HG02885 (cell line): ENCODE measurements at regions not wholly inside any gene's neighbourhood (a gene's known extent, or its start where the extent isn't known, plus 50 kb on each side); places are given as distances from the start of the nearest gene placed in this dataset.
"Not testable (repeated sequence)": the region's sequence is repeated elsewhere in the genome, so short reads cannot be mapped to it uniquely, and the experiment has no call there.

ENCODE experiments used
- ATAC-seq: cut with Tn5 transposase; IDR thresholded peaks from one replicate; pipeline ENCODE4 v1.9.1; 2021; ENCODE audit warnings: mild to moderate bottlenecking; ENCODE audit not compliant: unreplicated experiment, poor library complexity

DNA sequence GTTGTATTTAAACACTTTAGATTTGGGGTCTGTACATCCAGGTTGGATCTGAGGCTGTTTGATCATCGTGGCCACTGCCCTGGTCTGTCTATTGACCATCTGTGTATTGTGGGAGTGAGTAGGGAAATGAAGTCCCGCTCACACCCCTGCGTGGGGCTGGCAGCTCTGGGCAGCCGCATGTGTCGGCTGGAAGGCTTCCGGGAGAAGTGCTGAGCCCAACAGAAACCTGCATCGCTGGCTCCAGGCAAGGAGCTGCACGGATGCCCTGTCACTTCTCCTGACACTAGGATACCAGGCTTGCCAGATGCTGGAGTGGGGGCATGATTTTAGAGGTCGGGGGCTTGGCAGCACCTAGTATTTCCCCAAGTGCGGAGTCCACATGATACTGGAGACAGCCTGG lies 93.6 kb downstream of the PHETA1 start:
- ATAC-seq: no peak

DNA sequence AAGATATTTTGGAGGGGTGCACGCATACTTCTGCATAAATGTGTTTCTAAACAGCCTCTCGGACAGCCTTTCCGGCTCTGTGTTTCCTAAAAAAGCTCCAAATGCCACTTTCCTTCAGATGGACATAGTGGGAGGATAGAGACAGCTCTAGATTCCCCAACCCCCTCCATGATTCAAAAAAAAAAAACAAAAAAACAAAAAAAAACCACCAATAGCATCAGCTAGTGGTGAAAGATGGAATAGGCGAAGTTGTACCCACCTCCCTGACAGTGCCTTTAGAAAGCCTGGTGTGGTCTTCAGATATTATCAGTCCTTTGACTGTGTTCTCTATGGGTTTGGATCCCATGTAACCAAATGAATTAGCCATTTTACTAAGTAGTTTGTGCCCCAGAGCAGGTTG lies 94.1 kb downstream of the PHETA1 start:
- no peak for ATAC-seq

DNA sequence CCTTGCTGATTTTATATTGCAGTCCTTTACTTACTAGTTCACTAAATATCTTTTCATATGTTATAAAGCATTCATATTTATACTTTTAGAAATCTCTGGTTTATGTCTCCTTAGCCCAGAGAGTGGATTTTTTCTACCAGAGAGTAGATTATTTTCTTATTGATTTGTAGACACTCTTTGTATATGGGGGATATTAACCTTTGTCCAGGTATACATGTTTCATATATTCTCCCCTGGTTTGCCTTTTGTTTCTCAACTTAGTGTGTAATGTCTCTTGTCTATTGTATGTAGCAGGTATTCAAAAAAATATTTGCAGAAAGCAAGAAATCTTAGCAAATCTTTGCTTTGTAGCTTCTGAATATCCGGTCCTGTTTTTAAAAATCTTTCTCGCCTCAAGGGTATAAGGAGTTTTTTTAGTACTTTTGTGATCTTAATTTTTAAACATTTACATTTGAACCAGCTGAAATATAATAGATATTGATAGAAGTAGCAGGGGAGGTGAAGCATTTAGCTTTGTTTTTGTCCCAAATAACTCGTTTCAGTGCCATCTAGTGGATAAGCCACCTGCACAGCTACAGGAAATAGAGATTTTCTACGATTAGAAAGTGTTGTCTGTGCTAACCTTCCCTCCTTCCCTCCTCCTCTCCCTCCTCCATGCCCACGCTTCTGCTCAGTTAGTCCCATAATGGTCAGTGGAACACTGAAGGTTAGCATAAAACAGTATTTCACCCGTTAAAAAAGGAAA lies 97.0 kb downstream of the PHETA1 start:
- ATAC-seq: no peak

DNA sequence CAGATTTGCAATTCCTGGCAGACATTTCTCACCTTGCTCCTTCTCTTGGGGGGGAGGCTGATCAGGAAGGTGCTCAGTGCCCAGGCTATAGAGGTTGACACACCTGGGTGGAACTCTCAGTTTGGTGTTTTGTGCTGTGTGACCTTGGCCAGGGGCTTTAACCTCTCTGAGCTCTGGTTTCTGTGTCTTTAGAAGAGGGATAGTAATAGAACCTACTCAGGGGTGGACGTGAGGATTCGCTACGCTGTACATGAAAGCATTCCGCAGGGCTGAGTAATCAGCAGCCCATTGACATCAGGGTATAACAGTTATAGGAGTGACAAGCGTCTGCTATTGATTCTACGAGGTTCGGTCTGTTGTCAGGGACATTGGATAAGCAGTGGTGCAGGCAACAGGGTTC lies 98.1 kb downstream of the PHETA1 start:
- ATAC-seq: no peak

DNA sequence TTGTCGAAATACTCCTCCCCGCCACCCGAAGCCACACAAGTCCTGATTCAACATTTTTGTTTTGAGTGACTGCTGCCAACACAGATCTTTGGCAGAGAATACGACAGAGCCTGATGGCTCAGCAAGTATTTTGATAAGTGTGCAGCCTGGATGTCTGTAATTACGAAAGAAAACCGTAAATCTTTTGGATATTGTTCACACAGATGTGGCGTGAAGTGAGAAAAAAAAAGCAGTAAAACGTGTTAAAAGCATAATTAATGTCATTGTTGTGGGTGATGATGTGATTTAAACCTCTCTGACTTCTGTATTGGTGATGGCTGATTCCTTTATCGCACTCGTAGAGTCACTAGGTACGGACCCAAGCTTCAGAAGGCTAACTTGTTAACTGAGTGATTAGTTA lies 98.7 kb downstream of the PHETA1 start:
- no peak for ATAC-seq

DNA sequence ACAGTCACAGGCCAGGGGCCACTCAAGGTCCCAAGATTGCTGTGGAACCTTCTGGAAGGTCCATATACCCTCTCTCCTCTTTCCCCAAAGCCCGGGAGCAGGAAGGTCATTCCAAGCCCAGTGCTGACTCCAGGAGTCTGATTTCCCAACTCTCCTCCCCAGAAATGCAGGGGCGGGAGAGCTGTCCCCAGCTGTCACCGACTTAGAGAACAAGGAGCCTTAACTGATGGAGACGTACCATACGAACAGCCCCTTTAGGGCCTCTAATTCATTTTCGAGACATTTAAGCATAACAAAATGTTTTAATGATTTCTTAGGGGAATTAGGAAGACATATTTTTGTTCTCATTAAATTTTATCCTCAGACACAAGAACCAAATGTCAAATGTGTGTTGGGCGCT lies 99.2 kb downstream of the PHETA1 start:
- ATAC-seq: no peak

DNA sequence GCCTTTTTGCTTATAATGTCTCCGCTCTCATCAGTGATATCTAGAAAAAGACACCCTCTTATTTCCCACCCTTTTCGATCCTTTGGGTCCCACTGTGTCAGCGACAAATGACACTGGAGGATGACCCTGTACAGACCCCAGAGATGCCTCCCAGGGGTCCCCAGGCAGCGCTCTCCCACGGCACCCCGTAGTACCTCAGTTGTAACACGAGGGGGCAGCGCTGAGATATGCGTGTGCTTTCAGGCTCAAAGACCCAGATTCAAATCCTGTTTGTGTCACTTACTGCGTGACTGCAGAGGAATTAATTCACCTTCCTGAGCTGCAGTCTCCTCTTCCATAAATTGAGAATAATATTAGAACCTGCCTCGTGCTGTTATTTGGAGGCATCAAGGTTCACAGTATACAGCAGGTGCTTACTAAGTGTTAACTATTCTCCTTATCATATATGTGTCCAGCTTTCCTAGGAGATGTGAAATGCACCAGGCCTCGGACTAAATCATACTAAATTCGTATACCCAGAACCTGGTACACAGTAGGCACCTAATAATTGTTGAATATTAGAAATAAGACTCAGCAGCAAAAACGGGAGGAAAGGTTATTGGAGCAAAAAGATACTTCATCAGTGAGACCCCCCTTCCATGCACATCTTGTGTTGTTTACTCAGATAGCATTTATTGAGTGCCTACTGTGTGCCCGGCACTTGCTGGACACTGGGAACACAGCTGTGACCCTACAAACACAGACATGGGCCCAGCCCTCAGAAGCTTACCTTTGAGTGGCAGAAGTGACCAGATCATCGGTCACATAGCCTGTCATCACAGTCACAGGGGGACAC lies 99.9 kb downstream of the PHETA1 start:
- no peak for ATAC-seq

DNA sequence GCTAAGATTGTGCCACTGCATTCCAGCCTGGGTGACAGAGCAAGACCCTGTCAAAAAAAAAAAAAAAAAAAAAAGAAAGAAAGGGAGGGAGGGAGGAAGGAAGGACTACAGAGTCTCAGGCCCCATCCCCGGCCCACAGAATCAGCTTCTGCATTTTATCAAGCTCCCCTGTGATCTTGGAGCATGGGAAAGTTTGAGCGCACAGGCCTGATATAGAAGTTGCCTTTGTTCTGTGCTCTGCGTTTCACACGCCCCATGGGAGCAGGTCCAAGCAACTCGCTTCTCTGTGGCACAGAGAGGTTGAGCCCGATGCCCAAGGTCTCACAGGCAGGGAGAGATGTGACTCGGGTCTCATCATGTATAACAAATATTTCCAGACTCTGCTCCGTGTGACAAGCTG lies 101.8 kb downstream of the PHETA1 start:
- no peak for ATAC-seq

DNA sequence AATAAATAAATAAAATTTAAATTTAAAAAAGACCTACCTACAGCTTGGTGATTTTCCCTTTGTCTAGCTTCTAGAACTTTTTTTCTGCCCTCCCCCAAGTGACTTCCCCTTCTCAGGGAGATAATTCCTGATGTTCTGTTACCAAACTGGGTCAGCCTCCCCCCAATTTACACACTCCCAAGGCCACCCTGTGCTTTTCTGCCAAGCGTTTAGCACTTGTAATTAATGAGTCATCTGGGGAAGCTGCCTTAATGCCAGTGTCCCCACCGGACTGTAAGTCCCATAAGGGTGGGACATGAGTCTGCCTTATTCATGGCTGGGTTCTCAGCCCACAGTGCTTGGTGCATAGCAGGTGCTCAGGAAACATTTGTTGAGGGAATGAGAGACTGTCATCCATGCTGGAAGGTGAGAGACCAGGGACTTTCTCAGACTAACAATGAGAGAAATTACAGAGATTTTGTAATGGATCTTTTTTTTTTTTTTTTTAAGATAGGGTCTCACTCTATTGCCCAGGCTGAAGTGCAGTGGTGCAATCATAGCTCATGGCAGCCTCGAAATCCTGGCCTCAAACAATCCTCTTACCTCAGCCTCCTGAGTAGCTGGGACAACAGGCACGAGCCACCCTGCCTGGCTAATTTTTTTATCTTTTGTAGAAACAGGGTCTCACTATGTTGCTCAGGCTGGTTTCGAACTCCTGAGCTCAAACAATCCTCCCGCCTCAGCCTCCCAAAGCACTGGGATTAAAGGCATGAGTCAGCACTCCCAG lies 106.8 kb downstream of the PHETA1 start:
- no peak for ATAC-seq

DNA sequence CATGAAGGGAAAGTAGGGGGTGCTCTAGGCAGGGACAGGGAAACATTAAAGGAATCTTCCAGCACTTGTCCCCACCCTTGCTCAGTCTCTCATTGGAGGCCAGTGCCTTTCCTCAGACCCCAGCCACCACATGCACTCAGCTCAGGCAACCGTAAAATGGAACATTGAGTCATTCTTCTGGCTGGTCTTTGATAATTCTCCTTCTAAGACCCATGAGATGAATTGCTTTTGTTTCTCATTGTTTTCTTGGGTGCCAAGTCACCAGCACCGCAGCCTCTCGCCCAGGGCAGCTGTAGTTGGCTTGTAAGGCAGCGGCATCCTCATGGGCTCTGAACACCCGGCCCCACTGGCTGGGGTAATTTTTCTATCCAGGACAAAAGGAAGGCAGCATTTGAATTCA lies 108.2 kb downstream of the PHETA1 start:
- ATAC-seq: no peak

DNA sequence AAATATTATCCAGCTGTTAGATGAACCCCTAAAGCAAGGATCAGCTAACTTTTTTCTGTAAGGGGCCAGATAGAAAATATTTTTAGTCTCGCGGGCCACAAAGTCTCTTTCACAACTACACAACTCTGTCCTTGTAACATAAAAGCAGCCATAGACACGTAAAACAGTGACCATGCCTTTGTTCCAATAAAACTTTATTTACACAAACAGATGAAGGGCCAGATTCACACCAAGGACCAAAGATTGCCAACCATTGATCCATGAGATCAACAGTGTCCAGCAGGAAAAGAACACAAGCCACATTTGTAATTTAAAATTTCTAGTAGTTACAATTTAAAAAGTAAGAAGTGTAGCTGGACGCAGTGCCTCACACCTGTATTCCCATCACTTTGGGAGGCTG lies 109.7 kb downstream of the PHETA1 start:
- ATAC-seq: no peak

DNA sequence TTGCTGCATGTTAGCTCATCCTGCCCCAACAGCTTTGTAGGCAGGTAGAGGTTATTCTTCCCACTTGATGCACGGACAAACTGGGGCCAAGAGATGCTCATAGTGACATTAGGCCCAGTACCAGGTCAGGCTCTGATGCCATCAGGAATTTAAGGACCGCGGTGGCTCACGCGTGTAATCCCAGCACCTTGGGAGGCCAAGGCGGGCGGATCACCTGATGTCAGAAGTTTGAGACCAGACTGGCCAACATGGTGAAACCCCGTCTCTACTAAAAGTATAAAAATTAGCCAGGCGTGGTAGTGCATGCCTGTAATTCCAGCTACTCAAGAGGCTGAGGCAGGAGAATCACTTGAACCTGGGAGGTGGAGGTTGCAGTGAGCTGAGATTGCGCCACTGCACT lies 110.8 kb downstream of the PHETA1 start:
- not testable (repeated sequence) for ATAC-seq

DNA sequence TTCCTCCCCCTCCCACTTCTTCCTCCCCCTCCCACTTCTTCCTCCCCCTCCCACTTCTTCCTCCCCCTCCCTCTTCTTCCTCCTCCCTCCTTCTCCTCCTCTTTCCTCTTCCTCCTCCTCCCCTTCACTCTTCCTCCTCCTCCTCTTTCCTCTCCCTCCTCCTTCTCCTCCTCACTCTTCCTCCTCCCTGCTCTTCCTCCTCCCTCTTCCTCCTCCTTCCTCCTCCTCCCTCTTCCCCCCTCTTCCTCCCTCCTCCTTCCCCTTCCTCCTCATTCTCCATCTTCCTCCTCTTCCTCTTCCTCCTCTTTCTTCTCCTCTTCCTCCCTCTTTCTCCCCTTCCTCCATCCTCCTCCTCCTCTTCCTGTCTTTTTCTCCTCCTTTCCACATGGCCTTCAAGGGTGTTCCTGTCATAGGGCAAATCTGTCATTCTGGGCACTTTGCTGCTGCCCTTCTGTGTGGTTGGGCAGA lies 111.4 kb downstream of the PHETA1 start:
- ATAC-seq: no peak

DNA sequence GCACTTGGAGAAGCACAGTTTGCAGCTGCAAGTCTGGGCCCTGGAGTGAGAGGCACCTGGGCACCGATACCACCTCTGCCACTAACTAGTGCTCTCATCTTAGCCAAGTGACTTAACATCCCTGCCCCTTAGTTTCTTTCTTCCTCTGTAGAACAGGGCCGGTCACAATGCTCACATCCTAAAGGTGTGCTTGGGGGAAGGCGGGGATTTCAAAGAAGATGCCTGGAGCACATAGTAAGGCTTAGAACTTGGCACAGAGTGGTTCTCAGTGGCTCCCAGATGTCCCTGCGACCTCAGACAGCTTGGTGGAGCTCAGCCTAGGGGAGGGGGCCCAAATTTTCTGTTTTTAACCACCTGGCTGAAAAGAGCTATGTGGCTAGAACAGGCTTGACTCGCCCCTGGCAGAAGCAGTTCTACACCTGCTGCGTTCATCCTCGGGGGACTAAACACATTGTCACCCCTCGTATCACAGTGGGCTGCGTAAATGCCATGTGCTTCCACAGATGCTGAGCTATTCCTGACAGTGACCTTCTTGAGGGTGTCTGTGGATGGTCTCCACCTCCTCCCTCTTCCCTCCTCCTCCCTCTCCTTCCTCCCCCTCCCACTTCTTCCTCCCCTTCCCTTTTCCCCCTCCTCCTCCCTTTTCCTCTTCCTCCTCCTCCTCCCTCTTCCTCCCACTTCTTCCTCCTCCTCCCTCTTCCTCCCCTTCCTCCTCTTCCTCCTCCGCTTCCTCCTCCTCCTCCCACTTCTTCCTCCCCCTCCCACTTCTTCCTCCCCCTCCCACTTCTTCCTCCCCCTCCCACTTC lies 112.1 kb downstream of the PHETA1 start:
- no peak for ATAC-seq

DNA sequence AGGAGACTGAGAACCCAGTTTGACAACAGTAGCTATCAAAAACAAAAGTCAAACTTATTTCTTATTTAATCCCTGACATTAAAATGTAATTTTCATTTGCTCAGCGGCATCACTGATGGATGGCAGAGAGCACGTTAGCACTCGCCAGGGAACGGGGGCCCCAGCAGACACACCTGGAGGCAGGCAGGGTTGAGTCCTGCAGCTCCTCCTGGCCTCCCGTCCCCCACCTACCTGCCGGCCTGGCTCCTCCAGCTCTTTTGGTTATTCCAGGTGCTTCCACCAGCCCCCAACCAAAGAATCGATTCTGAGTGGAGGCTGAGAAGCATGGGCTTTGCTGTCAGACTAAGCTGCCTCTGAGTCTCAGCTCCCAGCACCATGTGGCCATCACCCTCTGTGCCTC lies 113.6 kb downstream of the PHETA1 start:
- ATAC-seq: no peak

DNA sequence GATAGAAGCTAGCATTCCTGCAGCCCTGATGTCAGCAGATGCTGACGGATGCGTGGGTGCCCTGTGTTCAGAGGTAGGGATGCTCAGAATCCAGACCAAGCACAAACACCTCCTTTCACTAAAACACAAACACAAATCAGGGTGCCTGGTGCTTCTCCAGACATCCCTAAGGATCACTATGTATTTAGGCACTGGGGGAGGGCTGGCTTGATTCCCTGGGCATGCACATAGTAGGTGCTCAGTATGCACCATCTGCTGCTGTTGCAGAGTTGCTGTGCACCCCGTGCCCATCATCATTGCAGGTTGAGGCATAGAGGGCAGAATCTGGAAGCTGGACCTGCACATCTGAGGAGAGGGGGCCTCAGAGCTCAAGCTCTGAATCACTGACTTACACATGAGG lies 114.8 kb downstream of the PHETA1 start:
- ATAC-seq: no peak

DNA sequence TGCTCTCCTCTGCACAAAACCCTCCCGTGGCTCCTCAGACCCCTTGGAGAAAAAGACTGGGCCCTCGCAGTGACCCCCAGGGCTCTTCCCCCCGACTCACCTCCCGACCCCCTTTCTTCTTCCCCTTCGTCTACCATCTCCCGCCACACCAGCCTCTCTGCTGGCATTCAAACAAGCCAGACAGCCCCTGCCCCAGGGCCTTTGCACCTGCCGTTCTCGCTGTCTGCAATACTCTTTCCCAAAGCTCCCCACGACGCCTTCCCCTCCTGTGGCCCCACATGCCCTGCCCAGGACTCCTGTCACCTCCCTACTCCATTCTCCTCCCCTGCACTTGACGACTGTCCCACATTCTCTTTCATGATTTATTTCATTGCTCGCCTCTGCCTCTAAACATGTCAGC lies 115.7 kb downstream of the PHETA1 start:
- no peak for ATAC-seq

DNA sequence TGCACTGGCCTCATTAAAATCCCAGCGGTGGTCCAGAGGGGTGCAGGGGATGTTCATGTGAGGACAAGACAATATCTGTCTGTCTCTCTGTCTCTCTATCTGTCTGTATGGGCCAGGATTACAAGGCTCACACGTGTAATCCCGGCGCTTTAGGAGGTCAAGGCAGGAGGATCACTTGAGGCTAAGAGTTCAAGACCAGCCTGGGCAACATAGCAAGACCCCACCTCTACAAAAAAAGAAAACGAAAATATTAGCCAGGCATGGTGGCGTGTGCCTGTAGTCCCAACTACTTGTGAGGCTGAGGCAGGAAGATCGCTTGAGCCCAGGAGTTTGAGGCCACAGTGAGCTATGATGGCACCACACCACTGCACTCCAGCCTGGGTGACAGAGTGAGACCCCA lies 117.1 kb downstream of the PHETA1 start:
- no peak for ATAC-seq

DNA sequence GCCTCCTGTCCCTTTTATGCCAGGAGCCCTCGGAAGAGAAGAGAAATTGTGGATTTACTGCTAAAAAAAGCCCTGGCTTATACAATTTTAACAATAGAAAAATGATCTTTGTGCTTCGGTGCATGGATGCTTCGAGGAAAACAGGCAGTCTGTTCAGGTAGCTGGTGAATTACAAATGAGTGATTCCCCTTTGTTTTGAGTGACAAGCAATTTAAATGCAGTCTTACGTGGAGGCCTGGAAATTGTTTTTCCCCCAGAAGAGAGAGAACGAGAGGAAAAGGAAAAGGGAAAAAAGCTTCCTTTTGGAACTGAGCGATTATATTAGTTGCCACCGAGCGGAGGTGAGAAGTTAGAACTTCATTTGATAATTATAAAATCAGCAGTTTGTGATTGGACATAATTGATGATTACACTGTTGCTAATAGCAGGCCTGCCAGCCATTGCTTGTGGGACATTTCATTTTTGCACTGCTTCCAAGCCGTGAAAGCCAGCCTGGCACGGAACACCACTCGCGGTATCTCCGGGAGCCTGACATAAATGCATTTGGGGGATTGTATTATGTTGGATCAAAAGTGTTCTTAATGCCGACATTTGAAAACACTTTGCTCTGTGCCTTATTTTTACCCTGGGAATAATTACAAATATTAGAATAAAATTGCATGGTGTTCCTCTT lies 117.7 kb downstream of the PHETA1 start:
- no peak for ATAC-seq
